Ovary (tissue), 3 donors: ENCODE measurements at regions not wholly inside any gene's neighbourhood (a gene's known extent, or its start where the extent isn't known, plus 50 kb on each side); places are given as distances from the start of the nearest gene placed in this dataset.

Experiments used
- POLR2A ChIP-seq: fragments of 450-650 bp; IDR thresholded peaks from one replicate; pipeline ENCODE4 v1.6.1; 2017; ENCODE audit warnings: antibody characterized with exemption, mild to moderate bottlenecking, moderate library complexity
- TF ChIP-seq, protein P1 (sequence below), 3 donors: fragments of 450-650 bp in 2 of 3; fragments of 200-600 bp in 1 of 3; IDR thresholded peaks; one replicate each; pipeline versions ENCODE4 v1.5.1 to v1.8.0; 2016 to 2022; ENCODE audit warnings: antibody characterized with exemption in 3 of 3, mild to moderate bottlenecking in 1 of 3
- donor health status: DM: no; HTN: no; CAD: no.

DNA sequence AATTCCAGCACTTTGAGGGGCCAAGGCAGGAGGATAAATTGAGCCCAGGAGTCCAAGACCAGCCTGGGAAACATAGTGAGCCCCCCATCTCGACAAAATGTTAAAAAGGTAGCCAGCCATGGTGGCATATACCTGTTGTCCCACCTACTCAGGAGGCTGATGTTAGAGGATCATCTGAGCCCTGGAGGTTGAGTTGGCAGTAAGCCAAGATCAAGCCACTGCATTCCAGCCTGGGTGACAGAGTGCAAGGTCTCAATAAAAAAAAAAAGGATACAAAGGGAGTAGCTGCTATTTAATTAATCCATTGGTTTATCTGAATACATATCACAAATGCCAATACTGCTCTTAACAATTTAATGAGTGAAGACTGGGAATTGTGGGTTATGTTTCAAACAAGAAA is 327.8 kb downstream of the CPS1 start:
- TF ChIP-seq, protein P1, sequence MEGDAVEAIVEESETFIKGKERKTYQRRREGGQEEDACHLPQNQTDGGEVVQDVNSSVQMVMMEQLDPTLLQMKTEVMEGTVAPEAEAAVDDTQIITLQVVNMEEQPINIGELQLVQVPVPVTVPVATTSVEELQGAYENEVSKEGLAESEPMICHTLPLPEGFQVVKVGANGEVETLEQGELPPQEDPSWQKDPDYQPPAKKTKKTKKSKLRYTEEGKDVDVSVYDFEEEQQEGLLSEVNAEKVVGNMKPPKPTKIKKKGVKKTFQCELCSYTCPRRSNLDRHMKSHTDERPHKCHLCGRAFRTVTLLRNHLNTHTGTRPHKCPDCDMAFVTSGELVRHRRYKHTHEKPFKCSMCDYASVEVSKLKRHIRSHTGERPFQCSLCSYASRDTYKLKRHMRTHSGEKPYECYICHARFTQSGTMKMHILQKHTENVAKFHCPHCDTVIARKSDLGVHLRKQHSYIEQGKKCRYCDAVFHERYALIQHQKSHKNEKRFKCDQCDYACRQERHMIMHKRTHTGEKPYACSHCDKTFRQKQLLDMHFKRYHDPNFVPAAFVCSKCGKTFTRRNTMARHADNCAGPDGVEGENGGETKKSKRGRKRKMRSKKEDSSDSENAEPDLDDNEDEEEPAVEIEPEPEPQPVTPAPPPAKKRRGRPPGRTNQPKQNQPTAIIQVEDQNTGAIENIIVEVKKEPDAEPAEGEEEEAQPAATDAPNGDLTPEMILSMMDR (IDR thresholded peaks at IDR 0.05): no peak
- TF ChIP-seq POLR2A: no peak
